H1 (cell line): ENCODE measurements at regions not wholly inside any gene's neighbourhood (a gene's known extent, or its start where the extent isn't known, plus 50 kb on each side); places are given as distances from the start of the nearest gene placed in this dataset.
A peak's percentile ranks its signal among the peaks of the same experiment; 100 is the strongest.

Experiments
- CTCF ChIA-PET: fragments of 300-600 bp; sonication (Branson Sonifier 250); formaldehyde crosslinking; loops from one replicate; lab custom pipeline; 2021; ENCODE audit not compliant: partially characterized antibody; lab: Charles Lee
- POLR2A ChIA-PET: fragments of 300-600 bp; sonication (Branson Sonifier 250); formaldehyde crosslinking; loops from one replicate; lab custom pipeline; 2021; ENCODE audit warnings: inconsistent platforms; ENCODE audit not compliant: partially characterized antibody; lab: Charles Lee
- DNase-seq, 2 experiments: peaks; one replicate each; pipeline versions ENCODE4 v3.0.0 to v3.0.0-alpha.2; 2010 to 2022; ENCODE audit warnings: low spot score in 2 of 2, low read depth in 1 of 2, mixed read lengths in 1 of 2
- FAIRE-seq: peaks from 2 replicates; lab custom pipeline; 2011; peaks lifted over from hg19 to GRCh38; lab: Jason Lieb, UNC
- H2AFZ ChIP-seq: 2 replicates; pipeline ENCODE4 v1.8.1; 2012; ENCODE audit warnings: low read length, inconsistent platforms
- H2AK5ac ChIP-seq: 2 replicates; pipeline ENCODE4 v1.6.1; 2013; ENCODE audit warnings: low read depth, low read length
- H2BK120ac ChIP-seq: replicated peaks from 2 replicates; pipeline ENCODE3; 2013; ENCODE audit warnings: low read depth, low read length, inconsistent platforms
- H2BK12ac ChIP-seq: 2 replicates; pipeline ENCODE4 v1.6.1; 2013; ENCODE audit warnings: low read depth, low read length
- H2BK15ac ChIP-seq: 2 replicates; pipeline ENCODE4 v1.6.1; 2013; ENCODE audit warnings: low read length
- H2BK20ac ChIP-seq: 2 replicates; pipeline ENCODE4 v1.6.1; 2013; ENCODE audit warnings: low read length
- H2BK5ac ChIP-seq: 2 replicates; pipeline ENCODE4 v1.6.1; 2013; ENCODE audit warnings: low read depth, low read length
- H3K14ac ChIP-seq: 2 replicates; pipeline ENCODE4 v1.6.1; 2013; ENCODE audit warnings: inconsistent platforms; ENCODE audit not compliant: insufficient read length
- H3K18ac ChIP-seq: 2 replicates; pipeline ENCODE4 v1.6.1; 2013; ENCODE audit warnings: low read length; ENCODE audit errors: extremely low read depth
- H3K23ac ChIP-seq: 2 replicates; pipeline ENCODE4 v1.6.1; 2013; ENCODE audit warnings: inconsistent platforms; ENCODE audit not compliant: insufficient read length
- H3K23me2 ChIP-seq: 2 replicates; pipeline ENCODE4 v1.6.1; 2013; ENCODE audit warnings: low read depth, low read length
- H3K27ac ChIP-seq: 2 replicates; pipeline ENCODE4 v1.6.1; 2011; ENCODE audit warnings: low read depth, low read length, inconsistent platforms
- H3K27me3 ChIP-seq, 4 experiments: replicated peaks in 1 of 4; 1 replicate in 1 of 4; 2 replicates in 3 of 4; pipeline versions ENCODE4 v1.6.1 to v1.8.1; 2011 to 2013; ENCODE audit warnings: low read length in 3 of 4, mild to moderate bottlenecking in 3 of 4, inconsistent platforms in 2 of 4, mixed read lengths in 2 of 4, moderate library complexity in 1 of 4; ENCODE audit not compliant: control insufficient read depth in 3 of 4, insufficient read depth in 3 of 4; ENCODE audit errors: extremely low read depth in 1 of 4
- H3K36me3 ChIP-seq, 4 experiments: 2 replicates each; pipeline versions ENCODE4 v1.6.1 to v1.8.1; 2011 to 2013; ENCODE audit warnings: mild to moderate bottlenecking in 4 of 4, low read length in 3 of 4, moderate library complexity in 2 of 4, control low read depth in 1 of 4, inconsistent platforms in 1 of 4; ENCODE audit not compliant: insufficient read depth in 4 of 4, control insufficient read depth in 2 of 4
- H3K4ac ChIP-seq: replicated peaks from 2 replicates; pipeline ENCODE3; 2013; ENCODE audit warnings: low read length, low read depth, mixed read lengths, inconsistent platforms; ENCODE audit not compliant: insufficient read length
- H3K4me1 ChIP-seq, 4 experiments: replicated peaks in 1 of 4; 1 replicate in 1 of 4; 2 replicates in 3 of 4; pipeline versions ENCODE4 v1.6.1 to v1.8.1; 2011 to 2013; ENCODE audit warnings: low read length in 3 of 4, inconsistent platforms in 2 of 4, mixed read lengths in 1 of 4; ENCODE audit not compliant: insufficient read depth in 4 of 4, control insufficient read depth in 3 of 4
- H3K4me2 ChIP-seq, 2 experiments: 2 replicates each; pipeline versions ENCODE4 v1.6.1 to v1.8.1; 2011 to 2013; ENCODE audit warnings: low read depth in 2 of 2, low read length in 2 of 2, control low read depth in 1 of 2, inconsistent platforms in 1 of 2, mild to moderate bottlenecking in 1 of 2; ENCODE audit not compliant: insufficient read depth in 1 of 2
- H3K4me3 ChIP-seq, 4 experiments: fragments of 200-600, 300-600 bp in 1 of 4; sonication (generic), shearing (Covaris generic), sonication (Bioruptor Twin) in 1 of 4; 2 replicates each; pipeline versions ENCODE4 v1.5.1 to v1.8.1; 2011 to 2016; ENCODE audit warnings: low read length in 4 of 4, low read depth in 3 of 4, control low read depth in 2 of 4, inconsistent platforms in 2 of 4, mild to moderate bottlenecking in 2 of 4, mixed read lengths in 1 of 4, moderate library complexity in 1 of 4; ENCODE audit not compliant: insufficient read depth in 2 of 4; ENCODE audit errors: extremely low read depth in 1 of 4
- H3K56ac ChIP-seq: replicated peaks from 2 replicates; pipeline ENCODE3; 2013; ENCODE audit warnings: low read depth, mild to moderate bottlenecking, mixed read lengths, low read length, inconsistent platforms; ENCODE audit not compliant: insufficient read length
- H3K79me1 ChIP-seq: 2 replicates; pipeline ENCODE4 v1.6.1; 2013; ENCODE audit warnings: low read depth, low read length, control low read depth
- H3K79me2 ChIP-seq, 2 experiments: 2 replicates each; pipeline versions ENCODE4 v1.6.1 to v1.8.1; 2012 to 2013; ENCODE audit warnings: low read length in 2 of 2, mild to moderate bottlenecking in 2 of 2, inconsistent platforms in 1 of 2; ENCODE audit not compliant: insufficient read depth in 2 of 2, control insufficient read depth in 1 of 2
- H3K9ac ChIP-seq, 4 experiments: replicated peaks in 1 of 4; 1 replicate in 1 of 4; 2 replicates in 3 of 4; pipeline versions ENCODE4 v1.6.1 to v1.8.1; 2011 to 2013; ENCODE audit warnings: low read depth in 3 of 4, low read length in 3 of 4, control low read depth in 2 of 4, mild to moderate bottlenecking in 2 of 4, moderate library complexity in 2 of 4, inconsistent platforms in 1 of 4; ENCODE audit errors: extremely low read depth in 1 of 4
- H3K9me3 ChIP-seq, 2 experiments: 2 replicates each; pipeline versions ENCODE4 v1.6.1 to v1.8.1; 2012 to 2013; ENCODE audit warnings: mild to moderate bottlenecking in 2 of 2, moderate library complexity in 2 of 2, control low read depth in 1 of 2, inconsistent platforms in 1 of 2, low read depth in 1 of 2, low read length in 1 of 2, mixed read lengths in 1 of 2; ENCODE audit not compliant: insufficient read depth in 2 of 2
- H4K20me1 ChIP-seq, 2 experiments: replicated peaks in 1 of 2; 2 replicates each; pipeline versions ENCODE3 to v1.8.1; 2011 to 2013; ENCODE audit warnings: inconsistent platforms in 2 of 2, low read length in 2 of 2, mild to moderate bottlenecking in 1 of 2; ENCODE audit not compliant: insufficient read depth in 2 of 2, control insufficient read depth in 1 of 2
- H4K5ac ChIP-seq: 2 replicates; pipeline ENCODE4 v1.6.1; 2013; ENCODE audit warnings: low read length, low read depth, mixed read lengths, inconsistent platforms; ENCODE audit not compliant: insufficient read length
- H4K8ac ChIP-seq: 2 replicates; pipeline ENCODE4 v1.8.0; 2013; ENCODE audit warnings: mild to moderate bottlenecking, moderate library complexity, low read length, inconsistent platforms; ENCODE audit not compliant: insufficient read depth; ENCODE audit errors: extremely low read depth
- H4K91ac ChIP-seq: replicated peaks from 2 replicates; pipeline ENCODE3; 2013; ENCODE audit warnings: low read length, mixed read lengths, inconsistent platforms; ENCODE audit not compliant: insufficient read length
- BCL11A ChIP-seq, 2 experiments: IDR thresholded peaks; one replicate each; pipeline ENCODE4 v1.6.1; 2011; ENCODE audit warnings: low read depth in 2 of 2, low read length in 2 of 2, mild to moderate bottlenecking in 2 of 2
- BRCA1 ChIP-seq: IDR thresholded peaks from 2 replicates; pipeline ENCODE4 v1.6.1; 2012; ENCODE audit warnings: low read depth, low read length, improper control_type of control experiment
- CBX8 ChIP-seq: fragments of 300-800, 300-1000 bp; sonication (generic); IDR thresholded peaks from 2 replicates; pipeline ENCODE4 v1.7.1; 2016; ENCODE audit warnings: low read depth, low read length, borderline replicate concordance
- CEBPB ChIP-seq: IDR thresholded peaks from 2 replicates; pipeline ENCODE4 v1.6.1; 2012; ENCODE audit warnings: low read depth, low read length
- CREB1 ChIP-seq: IDR thresholded peaks from 2 replicates; pipeline ENCODE4 v1.6.1; 2012; ENCODE audit warnings: inconsistent platforms
- CTBP2 ChIP-seq: IDR thresholded peaks from 2 replicates; pipeline ENCODE4 v1.7.0; 2011; ENCODE audit warnings: borderline replicate concordance, mild to moderate bottlenecking, moderate library complexity, mixed read lengths, low read length; ENCODE audit not compliant: insufficient read depth, insufficient read length
- GTF2F1 ChIP-seq: IDR thresholded peaks from 2 replicates; pipeline ENCODE4 v1.6.1; 2012; ENCODE audit warnings: low read depth, low read length, improper control_type of control experiment, borderline replicate concordance
- JUND ChIP-seq: IDR thresholded peaks from 2 replicates; pipeline ENCODE4 v1.6.1; 2011; ENCODE audit warnings: mild to moderate bottlenecking, improper control_type of control experiment, low read length
- NRF1 ChIP-seq: IDR thresholded peaks from 2 replicates; pipeline ENCODE4 v1.6.1; 2011; ENCODE audit warnings: mild to moderate bottlenecking, low read depth, low read length, improper control_type of control experiment
- POLR2AphosphoS5 ChIP-seq: IDR thresholded peaks from 2 replicates; pipeline ENCODE4 v1.6.1; 2011; ENCODE audit warnings: low read depth, low read length
- SIRT6 ChIP-seq: IDR thresholded peaks from one replicate; pipeline ENCODE4 v1.7.1; 2012; ENCODE audit warnings: low read length, inconsistent platforms
- TBP ChIP-seq: IDR thresholded peaks from 2 replicates; pipeline ENCODE4 v1.6.1; 2011; ENCODE audit warnings: low read depth, low read length, improper control_type of control experiment
- YY1 ChIP-seq: IDR thresholded peaks from 2 replicates; pipeline ENCODE4 v1.6.1; 2011; ENCODE audit warnings: low read depth, mild to moderate bottlenecking, low read length
- ZNF274 ChIP-seq: IDR thresholded peaks from 2 replicates; pipeline ENCODE4 v1.7.0; 2012; ENCODE audit warnings: low read length, borderline replicate concordance; ENCODE audit errors: extremely low read depth
- WGBS, 2 experiments: shearing (Covaris generic) in 1 of 2; methylation state at CpG; one replicate each; pipeline versions ENCODE4 v1.1.6 to v1.1.7; 2013 to 2015; ENCODE audit warnings: low lambda C conversion rate in 2 of 2, mixed read lengths in 2 of 2, inconsistent platforms in 1 of 2, low coverage in 1 of 2, missing lambda C conversion rate in 1 of 2; ENCODE audit not compliant: insufficient replicate concordance in 2 of 2, insufficient coverage in 1 of 2, insufficient read length in 1 of 2; ENCODE audit errors: extremely low coverage in 1 of 2, missing lambda C conversion rate in 1 of 2; 5-methylcytosine and 5-hydroxymethylcytosine counted together
- TF ChIP-seq, protein P1 (sequence below): IDR thresholded peaks from 2 replicates; pipeline ENCODE4 v1.6.1; 2012; ENCODE audit warnings: low read length, inconsistent platforms

DNA sequence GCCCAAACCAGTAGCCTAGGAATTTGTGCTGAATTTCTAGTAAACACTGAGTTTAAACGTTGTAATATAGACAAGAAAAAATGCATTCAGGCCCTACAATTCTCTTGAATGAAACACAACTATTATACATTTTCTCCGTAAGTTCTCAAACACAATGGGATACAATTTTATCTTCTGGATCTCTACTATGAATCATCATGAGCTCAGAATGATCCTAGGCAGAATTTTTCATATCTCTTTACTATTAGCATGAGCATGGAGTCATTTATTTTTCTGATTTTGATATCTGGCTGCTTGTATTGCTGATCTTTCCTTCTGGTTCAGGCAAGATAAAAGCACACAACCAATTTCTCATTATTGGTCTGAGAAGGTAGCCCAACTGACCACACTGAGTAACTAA is 1123.4 kb upstream of the RAG2 start:
- Histone ChIP-seq H3K27ac (no peak overlapping the region), H2BK20ac (no peak overlapping the region), H3K4ac (no peak overlapping the region), H4K8ac (no peak overlapping the region), H3K23ac (no peak overlapping the region), H2AFZ (no peak overlapping the region), H3K4me1 (no peaks in the 10 kb centered on the region), H2BK12ac (no peak overlapping the region), H3K18ac (no peak overlapping the region), H3K79me2 (no peaks in the 10 kb centered on the region), H2BK15ac (no peak overlapping the region), H3K4me2 (no peak overlapping the region), H2BK5ac (no peak overlapping the region), H2BK120ac (no peak overlapping the region), H3K14ac (no peak overlapping the region), H3K9me3 (no peaks in the 10 kb centered on the region), H2AK5ac (no peak overlapping the region), H3K4me3 (no peak overlapping the region), H3K56ac (no peak overlapping the region), H3K9ac (peak overlapping the region in 1 of 4 experiments; percentile 34; a peak in 1 of 7 replicates), H4K5ac (no peak overlapping the region), H3K27me3 (no peaks in the 10 kb centered on the region), H3K23me2 (no peaks in the 10 kb centered on the region; the same call in 1 of the 2 replicates), H3K79me1 (no peaks in the 10 kb centered on the region), H4K91ac (no peak overlapping the region), H4K20me1 (no peaks in the 10 kb centered on the region), H3K36me3 (no peaks in the 10 kb centered on the region)
- DNase-seq: no peak
- WGBS, 2 experiments: 90% methylated on average over 2 of the region's 2 CpGs; no CpG with 5 or more reads in 1 of the 2 experiments
- POLR2A ChIA-PET: no interaction called here
- CTCF ChIA-PET: interaction anchor here (1.6 kb wide), 1 partner anchor 9 kb away, joined by 4 read pairs; no protein-coding TSS in a partner anchor
- no peak for FAIRE-seq
- no peak for TF ChIP-seq CBX8
- no peak for TF ChIP-seq JUND
- TF ChIP-seq CEBPB: no peak
- no peak for TF ChIP-seq SIRT6
- TF ChIP-seq POLR2AphosphoS5: no peak
- TF ChIP-seq GTF2F1: no peak
- no peak for TF ChIP-seq NRF1
- no peak for TF ChIP-seq BRCA1
- TF ChIP-seq TBP: no peak
- no peak for TF ChIP-seq ZNF274
- TF ChIP-seq, protein P1, sequence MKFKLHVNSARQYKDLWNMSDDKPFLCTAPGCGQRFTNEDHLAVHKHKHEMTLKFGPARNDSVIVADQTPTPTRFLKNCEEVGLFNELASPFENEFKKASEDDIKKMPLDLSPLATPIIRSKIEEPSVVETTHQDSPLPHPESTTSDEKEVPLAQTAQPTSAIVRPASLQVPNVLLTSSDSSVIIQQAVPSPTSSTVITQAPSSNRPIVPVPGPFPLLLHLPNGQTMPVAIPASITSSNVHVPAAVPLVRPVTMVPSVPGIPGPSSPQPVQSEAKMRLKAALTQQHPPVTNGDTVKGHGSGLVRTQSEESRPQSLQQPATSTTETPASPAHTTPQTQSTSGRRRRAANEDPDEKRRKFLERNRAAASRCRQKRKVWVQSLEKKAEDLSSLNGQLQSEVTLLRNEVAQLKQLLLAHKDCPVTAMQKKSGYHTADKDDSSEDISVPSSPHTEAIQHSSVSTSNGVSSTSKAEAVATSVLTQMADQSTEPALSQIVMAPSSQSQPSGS: no peak
- TF ChIP-seq CTBP2: no peak
- TF ChIP-seq BCL11A (IDR thresholded peaks at IDR 0.05; ENCODE audit: low read depth in 2 of 2, low read length in 2 of 2): no peak
- TF ChIP-seq YY1: no peak
- TF ChIP-seq CREB1: no peak
